Fibroblast of villous mesenchyme (primary cell): ENCODE measurements at regions not wholly inside any gene's neighbourhood (a gene's known extent, or its start where the extent isn't known, plus 50 kb on each side); places are given as distances from the start of the nearest gene placed in this dataset.

Source experiments
- DNase-seq: peaks from one replicate; pipeline ENCODE4 v3.0.0-alpha.2; 2010; ENCODE audit warnings: low read depth
- H3K4me3 ChIP-seq: 2 replicates; pipeline ENCODE4 v1.5.1; 2011; ENCODE audit warnings: low read depth, mild to moderate bottlenecking, low read length
- TF ChIP-seq, protein P1 (sequence below): IDR thresholded peaks from 2 replicates; pipeline ENCODE4 v1.5.1; 2012; ENCODE audit warnings: low read depth, mild to moderate bottlenecking, low read length; ENCODE audit not compliant: insufficient read depth

DNA sequence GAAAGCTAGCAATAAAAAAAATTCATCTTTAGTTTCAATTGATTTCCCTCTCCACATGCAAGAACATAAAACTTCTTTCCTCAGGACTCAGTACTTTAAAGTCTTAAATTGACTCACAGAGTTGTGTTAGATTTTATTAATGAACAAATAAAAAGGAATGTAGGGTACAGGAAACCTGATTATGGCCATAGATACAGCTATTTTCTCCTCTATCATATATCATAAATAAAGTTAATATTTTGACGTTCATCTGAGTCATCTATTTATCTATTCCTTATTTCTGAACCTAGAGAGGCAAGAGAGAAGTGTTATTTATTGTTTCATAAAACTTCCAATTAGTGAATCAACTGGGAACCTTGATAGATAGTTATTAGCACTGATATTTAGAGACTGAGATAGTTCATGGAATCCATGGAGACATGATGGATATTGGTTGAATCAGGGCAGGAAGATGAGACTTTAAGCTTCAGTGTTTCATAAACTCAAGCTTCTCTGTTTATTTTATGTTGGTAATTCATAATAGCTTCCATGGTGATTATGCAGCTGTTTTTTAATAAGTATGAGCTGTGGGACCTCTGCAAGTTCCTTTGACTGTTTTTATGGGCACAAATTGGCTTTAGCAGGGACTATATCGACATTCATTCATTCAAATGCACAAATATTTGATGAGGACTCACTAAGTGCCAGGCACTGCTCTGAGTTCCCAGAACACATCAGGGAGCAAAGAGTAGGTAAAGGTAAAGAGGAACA is 143.5 kb upstream of the TGFBR2 start:
- no peak overlapping the region for H3K4me3 ChIP-seq
- DNase-seq: no peak
- TF ChIP-seq, protein P1, sequence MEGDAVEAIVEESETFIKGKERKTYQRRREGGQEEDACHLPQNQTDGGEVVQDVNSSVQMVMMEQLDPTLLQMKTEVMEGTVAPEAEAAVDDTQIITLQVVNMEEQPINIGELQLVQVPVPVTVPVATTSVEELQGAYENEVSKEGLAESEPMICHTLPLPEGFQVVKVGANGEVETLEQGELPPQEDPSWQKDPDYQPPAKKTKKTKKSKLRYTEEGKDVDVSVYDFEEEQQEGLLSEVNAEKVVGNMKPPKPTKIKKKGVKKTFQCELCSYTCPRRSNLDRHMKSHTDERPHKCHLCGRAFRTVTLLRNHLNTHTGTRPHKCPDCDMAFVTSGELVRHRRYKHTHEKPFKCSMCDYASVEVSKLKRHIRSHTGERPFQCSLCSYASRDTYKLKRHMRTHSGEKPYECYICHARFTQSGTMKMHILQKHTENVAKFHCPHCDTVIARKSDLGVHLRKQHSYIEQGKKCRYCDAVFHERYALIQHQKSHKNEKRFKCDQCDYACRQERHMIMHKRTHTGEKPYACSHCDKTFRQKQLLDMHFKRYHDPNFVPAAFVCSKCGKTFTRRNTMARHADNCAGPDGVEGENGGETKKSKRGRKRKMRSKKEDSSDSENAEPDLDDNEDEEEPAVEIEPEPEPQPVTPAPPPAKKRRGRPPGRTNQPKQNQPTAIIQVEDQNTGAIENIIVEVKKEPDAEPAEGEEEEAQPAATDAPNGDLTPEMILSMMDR: no peak

DNA sequence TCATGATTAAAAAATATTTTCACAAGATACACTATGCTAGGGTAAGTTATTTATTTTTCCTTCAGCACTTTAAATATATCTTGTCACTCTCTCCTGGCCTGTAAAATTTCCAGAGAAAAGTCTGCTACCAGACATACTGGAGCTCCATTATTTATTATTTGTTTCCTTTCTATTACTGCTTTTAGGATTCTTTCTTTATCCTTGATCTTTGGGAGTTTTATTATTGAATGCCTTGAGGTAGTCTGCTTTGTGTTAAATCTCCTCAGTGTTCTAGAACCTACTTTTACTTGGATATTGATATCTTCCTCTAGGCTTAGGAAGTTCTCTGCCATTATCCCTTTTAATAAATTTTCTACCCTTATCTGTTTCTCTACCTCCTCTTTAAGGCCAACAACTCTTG is 142.0 kb upstream of the TGFBR2 start:
- TF ChIP-seq, protein P1: no peak

DNA sequence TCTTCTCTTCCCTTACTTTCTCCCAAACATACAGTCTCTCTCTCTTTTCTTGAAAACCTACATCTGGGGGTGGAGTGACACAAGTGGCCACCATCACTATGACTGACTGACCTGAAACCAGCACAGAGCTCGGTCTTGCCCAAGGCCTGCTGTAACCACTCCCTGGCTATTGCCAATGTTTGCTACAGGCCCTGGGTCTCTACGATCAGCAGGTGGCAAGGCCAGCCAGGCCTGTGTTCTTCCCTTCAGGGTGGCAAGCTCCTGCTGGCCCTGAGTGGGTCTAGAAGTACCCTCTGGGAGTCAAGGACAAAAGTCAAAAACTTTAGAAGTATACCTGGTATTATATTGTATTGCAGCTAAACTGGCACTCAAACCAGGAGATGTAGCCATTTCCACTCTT is 140.9 kb upstream of the TGFBR2 start:
- no peak overlapping the region for H3K4me3 ChIP-seq
- DNase-seq: no peak
- TF ChIP-seq, protein P1: no peak

More for the DNA sequence above, 142.0 kb upstream of the TGFBR2 start:
- DNase-seq: no peak
- no peak overlapping the region for H3K4me3 ChIP-seq

DNA sequence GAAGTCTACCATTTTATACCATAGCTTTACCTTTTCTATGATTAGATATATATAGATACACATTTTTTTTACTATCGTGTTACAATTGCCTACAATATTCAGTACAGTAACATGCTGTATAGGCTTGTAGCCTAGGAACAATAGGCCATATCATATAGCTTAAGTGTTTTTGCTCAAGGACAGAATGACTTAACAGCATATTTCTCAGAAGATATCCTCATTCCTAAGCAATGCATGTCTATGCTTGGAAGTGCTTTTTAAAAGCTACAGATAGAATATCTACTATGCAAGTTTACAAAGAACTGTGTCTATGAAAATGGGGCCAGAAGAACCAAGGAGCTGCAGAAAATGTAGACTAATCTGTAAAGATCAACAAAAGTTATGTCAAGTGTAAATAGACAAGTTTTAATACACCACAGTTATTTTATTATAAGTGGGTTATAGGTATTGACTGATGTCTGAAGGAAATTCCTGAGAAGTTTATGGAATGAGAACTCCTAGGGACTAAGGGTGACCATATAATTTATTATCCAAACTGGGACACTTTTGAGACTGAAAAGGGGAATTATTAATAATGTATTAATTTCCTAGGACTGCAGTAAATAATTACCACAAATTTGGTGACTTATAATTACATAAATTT is 138.7 kb upstream of the TGFBR2 start:
- peak; percentile 42 for DNase-seq
- TF ChIP-seq, protein P1: no peak
- no peak overlapping the region for H3K4me3 ChIP-seq

GRCh38 chr3:30469133-30469532 is 137.3 kb upstream of the TGFBR2 start:
- no peak overlapping the region for H3K4me3 ChIP-seq
- no peak for DNase-seq
- TF ChIP-seq, protein P1: no peak

GRCh38 chr3:30470496-30470895 is 135.9 kb upstream of the TGFBR2 start:
- H3K4me3 ChIP-seq: no peak overlapping the region
- TF ChIP-seq, protein P1: no peak
- no peak for DNase-seq

DNA sequence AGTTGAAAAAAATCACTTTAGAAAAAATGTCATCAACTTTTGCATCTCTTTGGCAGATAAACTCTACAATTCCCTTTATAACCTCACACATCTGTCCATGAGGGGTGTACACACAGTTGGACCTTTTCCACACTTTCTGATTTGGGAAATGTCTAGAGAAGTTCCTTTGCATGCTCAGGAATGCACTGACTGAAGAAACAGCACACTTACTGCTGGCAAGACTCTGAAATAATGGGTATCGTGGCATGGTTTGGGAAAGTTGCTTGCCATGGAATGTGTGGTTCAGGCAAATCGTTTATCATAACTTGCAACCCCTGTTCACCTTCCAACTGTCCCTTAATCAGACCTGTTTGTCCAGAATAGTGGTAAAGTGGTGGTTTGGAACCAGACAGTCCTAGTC is 135.3 kb upstream of the TGFBR2 start:
- TF ChIP-seq, protein P1: no peak
- DNase-seq: no peak
- H3K4me3 ChIP-seq: no peak overlapping the region
